GM18861 (cell line): ENCODE measurements at regions not wholly inside any gene's neighbourhood (a gene's known extent, or its start where the extent isn't known, plus 50 kb on each side); places are given as distances from the start of the nearest gene placed in this dataset.

Experiments used
- ATAC-seq: cut with Tn5 transposase; IDR thresholded peaks from one replicate; pipeline ENCODE4 v1.9.1; 2021; ENCODE audit not compliant: unreplicated experiment

DNA sequence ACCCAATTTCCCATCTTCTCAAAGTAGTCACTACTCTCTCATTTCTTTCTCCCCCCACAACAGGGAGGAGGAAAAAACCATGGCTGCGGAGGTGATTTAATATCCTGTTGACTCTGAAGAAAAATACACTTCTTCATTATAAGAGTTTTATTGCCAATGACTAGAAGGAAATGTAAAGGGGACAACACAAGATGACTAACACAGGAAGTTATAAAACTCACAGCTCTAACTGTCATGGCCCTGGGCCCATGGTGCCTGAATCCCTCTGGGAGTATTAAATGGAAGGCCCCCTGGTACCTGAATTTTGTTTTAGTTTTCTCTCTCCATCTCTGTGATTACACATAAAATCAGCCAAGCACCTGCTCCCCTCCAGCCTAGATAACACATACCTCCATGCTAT, 352.8 kb upstream of the FAT3 start:
- no peak for ATAC-seq

DNA sequence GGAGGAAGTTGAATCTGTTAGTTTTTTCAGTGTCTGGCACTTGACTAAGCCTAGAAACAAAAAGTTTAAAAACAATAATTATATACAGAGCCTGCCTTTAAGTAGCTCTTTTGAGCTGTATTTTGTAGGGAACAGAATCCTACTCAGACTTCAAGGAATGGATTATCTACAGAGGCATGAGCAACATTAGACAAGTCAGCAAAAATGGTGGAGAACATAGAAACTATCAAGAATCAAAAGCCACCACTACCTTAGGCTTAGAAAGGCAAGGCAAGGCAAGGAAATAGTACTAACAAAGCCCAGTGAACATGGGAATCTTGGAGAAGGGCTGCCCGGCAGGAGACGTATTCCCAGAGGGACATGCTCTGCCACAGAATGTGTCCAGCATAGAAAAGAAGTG, 353.6 kb upstream of the FAT3 start:
- no peak for ATAC-seq

DNA sequence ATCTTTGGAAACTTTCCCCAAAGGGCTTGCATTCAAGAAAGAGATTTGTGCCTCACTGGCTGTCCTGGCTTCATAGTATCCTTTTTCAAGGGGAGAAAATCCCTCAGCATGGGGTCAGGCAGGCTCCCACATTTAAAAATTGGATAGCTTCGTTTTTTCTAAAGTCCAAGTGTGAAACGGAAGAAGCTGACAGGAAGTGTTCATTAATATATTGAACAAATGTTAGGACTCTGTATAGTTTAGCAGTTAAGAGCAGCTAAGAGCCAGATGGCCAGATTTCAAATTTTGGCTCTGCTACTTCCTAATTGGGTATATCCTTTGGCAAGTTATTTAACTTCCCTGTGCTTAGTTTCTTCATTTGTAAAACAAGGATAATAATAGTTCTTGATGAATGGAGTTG, 354.9 kb upstream of the FAT3 start:
- ATAC-seq, result no peak

DNA sequence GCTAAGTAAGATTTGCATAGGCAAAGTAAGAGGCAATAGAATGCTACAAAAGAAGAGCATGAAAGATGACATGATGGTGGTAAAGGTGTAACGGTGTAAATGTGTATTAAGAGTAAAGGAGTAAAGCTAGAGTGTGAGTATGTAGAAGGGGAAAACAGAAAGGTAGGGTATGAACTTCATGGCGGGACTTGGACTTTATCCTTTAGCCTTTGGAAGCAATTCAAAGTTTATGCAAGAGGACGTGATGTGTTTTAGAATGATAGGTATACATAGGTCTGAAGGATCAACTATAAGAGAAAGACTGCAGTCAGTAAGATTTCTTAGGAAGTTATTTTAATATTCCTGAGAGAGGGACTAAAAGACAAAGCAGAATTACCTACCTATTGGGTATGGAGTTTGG, 358.0 kb upstream of the FAT3 start:
- ATAC-seq, result no peak

DNA sequence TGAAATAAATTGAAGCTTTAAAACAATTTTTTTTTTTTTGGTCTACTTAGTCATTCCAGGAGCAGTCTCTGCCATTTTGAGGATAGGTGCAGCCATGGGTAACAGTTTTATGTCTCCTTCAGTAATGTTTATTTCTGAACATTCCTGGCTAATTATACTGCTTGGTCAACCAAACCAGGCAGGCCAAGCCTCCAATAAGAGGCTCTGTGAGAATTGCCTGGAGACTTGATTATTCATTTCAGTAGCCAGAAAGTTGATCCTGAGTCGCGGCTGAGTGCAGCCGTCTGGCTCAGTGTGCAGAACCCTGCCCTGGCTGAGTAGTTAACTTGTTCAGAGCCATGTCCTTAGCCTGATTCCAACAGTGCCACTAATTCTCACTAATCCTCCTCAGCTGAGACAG, 364.0 kb upstream of the FAT3 start:
- peak; percentile 25 for ATAC-seq

DNA sequence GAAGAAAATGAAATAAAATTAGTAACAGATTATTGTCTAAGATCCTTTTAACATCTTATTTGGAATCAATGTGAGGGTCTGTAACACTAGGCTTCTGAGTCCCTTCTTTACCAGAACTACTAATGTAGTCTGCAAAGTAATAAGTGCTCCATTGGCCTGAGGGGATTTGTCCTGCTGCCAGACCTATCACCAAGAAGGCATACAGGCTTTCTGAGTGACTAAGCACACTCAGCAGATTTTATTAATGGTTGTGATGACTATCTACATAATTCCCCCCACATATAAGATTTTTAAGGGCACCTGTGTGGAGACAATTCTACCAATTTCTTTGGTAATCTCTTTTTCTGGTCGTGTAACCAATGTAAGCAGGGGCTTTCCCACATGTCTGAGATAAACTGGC, 365.0 kb upstream of the FAT3 start:
- no peak for ATAC-seq

DNA sequence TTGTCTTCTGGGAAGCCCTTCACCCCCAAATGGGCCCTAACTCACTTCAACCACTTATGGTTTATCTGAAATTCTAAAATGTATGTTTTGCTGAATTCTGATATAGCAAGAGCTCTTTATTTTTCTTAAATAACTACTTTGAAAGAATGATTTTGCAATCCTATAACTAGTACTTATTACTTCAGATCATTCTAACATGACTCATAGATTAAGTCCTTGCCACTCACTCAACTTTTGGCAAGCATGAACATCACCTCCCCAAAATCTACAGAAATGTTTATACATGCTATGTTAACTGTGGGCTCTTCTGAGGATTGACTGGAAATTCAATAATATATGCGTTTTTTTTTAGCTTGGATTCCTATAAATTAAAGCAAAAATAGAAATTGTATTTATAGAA, 367.4 kb upstream of the FAT3 start:
- no peak for ATAC-seq

DNA sequence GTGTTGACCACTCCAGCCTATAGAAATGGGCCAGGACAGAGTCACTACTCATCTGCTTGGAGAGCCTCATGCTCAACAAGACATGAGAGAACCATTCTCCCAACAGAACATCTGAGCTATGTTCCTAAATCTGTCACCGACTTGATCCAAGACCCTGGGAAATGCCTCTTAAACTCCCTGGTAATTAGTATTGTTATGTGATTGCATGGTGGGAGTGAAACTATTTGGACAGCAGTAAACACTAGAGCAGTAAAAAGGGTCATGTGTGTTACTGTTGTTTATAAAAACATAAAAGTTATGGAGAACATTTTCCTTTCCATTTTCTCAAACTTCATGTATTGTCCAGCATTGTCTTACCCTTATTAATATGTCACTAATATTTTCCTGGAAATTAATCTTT, 369.8 kb upstream of the FAT3 start:
- no peak for ATAC-seq

DNA sequence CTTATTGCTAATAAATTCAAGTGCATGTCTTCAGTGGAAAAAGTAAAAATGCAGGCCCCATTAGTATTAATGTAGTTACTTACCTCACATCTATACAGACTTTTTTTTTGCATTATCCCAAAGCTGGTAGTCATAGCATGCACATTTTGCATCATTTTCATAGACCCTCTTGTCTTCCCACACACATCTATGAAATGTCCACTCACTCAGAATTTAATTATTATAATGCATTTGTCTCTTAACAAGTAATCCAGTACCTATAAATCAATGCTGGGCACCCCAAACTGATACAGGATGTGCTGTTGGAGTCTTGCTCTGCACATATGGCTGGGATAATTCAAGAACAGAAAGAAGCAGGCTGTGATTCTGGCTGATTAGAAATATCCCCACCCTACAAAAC, 370.4 kb upstream of the FAT3 start:
- no peak for ATAC-seq

DNA sequence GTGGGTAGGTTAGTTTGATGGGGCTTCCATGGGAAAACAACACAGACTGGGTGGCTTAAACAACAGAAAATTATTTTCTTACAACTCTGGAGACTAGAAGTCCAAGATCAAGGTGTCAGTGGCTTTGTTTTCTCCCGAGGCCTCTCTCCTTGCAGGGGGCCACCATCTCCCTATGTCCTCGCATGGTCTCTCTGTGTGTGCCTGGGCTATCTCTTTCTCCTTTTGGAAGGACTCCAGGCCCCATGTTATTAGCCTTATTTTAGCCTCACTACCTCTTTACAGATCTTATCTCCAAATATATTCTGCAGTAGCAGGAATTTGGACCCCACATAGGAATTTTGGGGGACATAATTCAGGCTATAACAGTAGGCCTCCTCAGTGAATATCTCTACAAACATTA, 372.7 kb upstream of the FAT3 start:
- no peak for ATAC-seq

DNA sequence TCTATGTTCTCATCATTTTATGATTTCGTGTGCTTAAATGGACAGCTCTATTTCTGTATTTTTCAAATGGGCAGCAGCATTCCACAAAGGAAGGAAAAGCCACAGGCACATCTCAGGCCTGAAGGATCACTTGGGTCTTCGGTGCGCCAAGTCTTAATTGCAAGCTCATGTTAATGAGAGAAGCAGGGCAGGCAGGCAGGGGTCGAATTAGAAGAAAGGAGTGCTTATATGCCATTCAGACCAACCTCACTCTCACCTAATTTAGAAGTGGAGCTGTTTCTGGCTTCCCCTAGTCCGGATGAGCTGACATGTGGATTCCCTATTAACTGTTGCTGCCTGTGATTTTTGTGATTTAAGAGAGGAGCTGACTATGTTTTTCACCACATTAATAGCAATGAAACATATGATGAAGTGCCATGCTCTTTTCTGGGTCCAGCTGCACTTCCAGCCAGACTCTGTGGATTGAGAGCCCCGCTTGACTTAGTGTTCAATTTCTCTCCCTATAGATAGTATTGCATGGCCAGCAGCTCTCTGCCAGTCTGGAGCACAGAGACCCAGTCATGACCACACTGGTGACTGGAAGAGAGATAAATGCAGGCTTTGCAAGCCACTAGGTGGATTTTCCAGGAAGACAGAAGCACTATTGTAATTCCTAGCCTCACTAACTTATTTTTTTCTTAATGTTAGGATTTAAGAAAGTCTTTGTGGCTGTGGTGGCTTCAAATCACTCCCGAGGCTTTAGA, 373.9 kb upstream of the FAT3 start:
- no peak for ATAC-seq

DNA sequence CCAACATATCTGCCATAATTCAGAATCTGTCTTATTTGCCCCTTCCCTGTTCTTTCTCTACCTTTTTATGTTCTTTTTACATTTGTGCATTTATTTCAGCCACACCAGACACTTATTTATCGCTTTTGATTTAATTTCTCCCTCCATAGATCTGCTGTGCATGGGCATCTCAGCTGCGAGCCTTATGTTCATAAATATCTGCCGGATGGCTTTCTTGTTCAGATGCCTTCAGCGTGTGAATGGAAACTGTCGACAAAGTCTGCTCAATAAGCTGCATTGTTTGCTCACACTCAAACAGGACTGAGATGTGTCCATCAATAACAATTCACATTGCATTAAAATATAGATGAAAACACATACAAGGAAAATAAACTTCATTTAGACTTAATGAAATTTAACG, 374.6 kb upstream of the FAT3 start:
- no peak for ATAC-seq

DNA sequence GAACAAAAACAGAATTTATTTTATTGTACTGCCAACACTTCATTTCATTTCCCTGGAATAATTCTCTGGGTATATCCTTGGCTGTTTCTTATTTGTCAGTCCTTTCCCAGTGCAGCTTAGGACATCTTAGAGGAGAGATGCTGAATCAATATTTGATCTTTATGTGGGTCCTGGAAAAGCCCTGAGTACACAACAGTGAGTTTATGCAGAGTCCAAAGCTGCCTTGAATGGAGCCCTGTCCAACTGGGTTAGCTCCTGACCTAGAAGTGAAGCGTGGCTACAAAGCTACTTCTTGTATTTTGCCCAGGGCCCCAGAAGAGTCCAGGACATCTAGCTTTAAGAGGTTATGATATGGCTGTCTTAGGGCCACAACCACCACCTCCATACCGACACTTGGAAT, 378.0 kb upstream of the FAT3 start:
- no peak for ATAC-seq

DNA sequence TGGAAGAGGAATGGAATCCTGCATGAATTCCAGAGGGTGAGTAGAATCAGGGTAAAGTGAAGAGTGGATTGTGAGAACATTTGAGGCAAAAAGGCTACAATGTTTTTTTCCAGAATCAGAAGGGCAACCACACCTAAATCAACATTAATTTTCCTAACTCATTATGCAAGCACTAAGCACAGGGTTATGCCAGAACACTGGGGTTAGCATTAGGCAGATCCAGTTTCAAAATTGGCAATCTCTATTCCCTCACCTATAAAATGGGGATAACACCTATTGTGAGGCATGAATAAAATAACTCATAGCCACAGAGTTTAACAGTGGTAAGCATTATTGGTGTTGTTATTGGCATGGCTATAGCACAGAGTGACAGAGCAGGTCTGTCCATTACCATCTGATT, 378.6 kb upstream of the FAT3 start:
- ATAC-seq, result no peak

DNA sequence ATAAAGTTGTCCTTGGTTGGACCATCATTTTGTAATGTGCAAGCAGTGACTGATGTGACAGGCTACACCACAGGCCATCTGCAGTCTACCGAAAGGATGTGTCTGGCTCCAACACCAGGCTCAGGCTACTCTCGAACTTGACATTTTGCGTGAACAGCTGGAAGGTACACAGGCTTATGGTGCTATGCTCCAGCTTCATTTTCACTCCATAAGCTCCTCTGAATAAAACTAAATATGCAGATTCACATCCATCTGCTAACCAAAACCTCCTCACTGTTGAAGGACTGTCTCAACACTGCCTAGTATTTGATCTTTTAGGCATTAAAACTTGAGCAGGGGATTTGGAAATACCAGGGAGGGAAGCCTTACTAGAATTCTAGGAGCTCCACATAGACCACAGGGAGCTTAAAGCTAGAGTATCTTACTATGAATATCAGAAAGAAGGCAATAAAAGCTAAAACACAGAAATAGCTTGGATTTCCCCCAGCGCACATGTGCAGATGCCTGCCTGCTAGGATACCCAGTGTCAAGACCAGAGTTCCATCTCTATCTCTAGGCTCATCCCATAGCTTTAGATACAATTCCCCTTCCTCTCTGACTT, 383.9 kb upstream of the FAT3 start:
- no peak for ATAC-seq

DNA sequence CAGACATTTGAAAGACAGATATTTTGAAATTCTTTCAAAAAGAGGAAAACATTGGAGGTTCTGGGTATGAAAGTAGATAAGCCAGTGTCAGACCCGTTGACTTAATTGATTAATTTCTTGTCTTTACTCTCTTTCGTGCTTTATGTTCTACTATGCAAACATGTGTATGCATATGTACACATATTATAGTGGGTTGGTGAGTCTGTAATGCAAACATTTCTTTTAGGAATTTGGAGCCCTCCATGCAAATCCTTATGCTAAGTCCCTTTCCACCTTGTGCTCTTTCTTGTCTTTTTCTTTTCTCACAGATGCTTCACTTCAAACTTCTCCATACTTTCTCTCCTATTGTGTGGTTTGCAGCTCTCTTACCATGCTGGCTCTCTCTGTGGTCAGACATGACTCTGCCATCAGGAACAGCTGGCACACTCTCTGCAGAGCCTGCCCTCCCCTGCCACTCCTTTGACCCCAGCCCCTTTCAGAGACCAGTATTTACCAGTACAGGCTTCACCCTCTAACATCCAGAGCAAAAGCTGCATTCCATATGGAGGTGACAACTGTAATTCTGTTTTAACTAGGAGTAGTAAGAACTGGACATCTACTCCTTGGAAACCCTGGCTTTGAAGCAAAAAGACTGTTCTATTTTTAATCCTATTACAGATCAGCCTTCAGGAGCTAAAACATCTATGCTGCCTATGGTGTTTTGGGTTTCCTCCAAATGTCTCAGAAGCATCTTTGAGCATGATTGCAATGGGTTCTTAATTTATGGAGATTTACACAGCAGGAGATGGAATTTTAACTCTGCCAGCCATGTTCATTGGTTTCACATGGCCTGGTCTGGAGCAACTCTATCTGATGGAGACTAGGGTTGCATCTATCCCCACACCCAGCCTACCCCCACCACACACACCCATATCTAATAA, 386.9 kb upstream of the FAT3 start:
- no peak for ATAC-seq

DNA sequence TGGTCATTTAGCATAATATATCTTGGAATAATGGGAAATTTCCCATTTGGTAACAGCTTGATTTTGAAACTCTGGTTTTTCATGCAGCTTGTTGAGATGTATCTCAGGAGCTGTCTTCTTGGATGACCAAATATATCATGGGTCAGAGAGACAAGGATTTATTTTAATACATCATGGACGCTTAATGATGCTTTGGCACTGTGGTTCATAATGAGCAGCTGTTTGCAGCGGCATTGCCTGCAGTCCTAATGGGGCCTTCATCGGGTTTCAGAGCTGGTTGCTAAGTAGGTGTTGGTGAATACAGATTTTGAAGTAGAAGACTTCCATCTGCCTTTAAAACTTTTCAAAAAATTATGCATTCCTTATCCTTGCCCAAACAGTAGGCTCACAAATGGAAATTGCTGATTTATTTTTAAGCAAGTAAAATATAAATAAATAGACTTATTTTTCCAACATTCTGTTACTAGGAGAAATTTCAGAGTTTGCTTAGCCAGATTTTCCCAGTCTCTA, 389.5 kb upstream of the FAT3 start:
- no peak for ATAC-seq

DNA sequence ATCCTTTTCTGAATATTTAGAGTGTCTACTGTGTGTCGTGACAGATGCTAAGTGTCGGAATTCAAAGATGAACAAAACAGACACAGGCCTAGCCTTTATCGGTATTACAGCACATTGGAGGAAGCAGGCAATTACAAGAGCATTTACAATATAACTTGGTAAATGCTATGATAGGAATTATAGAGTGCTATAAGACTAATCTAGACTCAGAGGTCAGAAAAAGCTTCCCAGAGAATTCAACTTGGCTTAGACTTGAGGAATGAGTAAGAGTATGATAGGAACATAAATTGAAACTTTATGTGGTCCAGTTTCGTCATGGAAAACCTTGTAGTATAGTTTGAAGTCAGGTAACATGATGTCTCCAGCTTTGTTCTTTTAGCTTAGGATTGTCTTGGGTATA, 395.7 kb upstream of the FAT3 start:
- no peak for ATAC-seq

DNA sequence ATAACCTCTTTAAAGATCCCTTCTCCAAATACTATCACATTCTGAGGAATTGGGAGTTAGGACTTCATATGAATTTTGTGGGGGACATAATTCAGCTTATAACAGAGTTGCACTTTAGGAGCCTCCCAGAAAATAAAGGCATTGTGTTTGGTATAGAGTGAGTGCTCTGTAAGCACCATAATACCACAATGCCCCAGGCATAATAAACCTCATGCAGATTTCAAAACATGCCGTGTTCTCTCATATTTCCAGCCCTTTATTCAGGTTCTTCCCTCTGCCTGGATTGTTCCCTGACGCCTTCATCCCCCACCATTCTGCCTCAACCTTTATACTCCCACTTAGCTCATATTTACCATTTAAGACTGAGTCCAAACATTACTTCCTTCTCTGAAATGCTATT, 398.8 kb upstream of the FAT3 start:
- no peak for ATAC-seq

DNA sequence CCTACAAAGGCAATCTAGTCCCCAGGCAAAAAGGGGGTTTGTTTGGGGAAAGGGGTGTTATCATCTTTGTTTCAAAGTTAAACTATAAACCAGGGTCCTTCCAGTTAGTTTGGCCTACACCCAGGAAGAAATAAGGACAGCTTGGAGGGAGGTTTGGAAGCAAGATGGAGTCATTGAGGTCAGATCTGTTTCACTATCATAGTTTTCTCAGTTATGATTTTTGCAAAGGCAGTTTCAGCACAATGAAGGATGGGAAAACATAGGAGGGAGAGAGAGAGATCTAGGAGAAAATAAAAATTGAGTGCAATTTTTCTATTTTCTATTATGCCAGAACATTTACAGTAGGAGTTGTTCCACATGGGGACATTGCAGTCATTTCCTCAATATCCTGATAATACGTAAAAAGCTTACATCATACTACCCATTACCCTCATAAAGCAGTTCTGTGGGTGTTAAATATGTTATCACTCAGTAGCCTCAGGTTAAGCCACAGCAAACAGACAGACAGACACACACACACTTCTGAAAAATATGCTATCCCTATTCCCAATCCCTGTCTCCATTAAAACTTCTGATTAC, 401.3 kb upstream of the FAT3 start:
- no peak for ATAC-seq

DNA sequence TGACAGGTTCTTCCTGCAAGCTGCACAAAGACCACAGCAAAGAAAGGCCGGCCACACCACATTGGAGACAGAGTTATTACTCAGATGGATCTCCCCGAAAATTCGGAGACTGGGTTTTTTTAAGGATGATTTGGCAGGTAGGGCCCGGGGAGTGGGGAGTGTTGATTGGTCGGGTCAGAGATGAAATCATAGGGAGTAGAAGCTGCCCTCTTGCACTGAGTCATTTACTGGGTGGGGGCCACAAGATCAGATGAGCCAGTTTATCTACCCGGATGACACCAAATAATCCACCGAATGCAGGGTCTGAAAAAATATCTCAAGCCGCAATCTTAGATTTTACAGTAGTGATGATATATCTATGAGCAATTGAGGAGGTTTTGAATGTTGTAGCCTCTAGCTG, 401.8 kb upstream of the FAT3 start:
- no peak for ATAC-seq

DNA sequence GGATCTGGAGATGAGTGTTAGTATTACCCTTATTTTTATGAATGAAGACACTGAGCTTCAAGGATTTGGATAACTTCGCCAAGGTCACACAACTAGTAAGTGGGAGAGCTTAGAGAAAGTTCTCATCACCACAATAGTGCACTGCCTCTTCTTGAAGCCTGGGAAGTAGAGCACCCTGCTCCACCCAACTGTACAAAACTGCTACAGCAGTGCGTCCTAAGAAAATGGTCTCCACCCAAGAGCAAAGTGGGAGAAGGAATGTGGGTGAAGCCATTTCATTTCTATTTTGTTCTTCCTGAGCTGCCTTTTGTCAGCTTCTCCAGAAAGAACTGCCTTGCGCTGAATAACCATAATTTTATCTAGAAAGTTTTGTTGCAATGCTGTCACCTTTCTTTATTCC, 403.9 kb upstream of the FAT3 start:
- ATAC-seq, result no peak
